HG03354 (cell line): ENCODE measurements at regions not wholly inside any gene's neighbourhood (a gene's known extent, or its start where the extent isn't known, plus 50 kb on each side); places are given as distances from the start of the nearest gene placed in this dataset.

ENCODE experiments used
- ATAC-seq: cut with Tn5 transposase; IDR thresholded peaks from one replicate; pipeline ENCODE4 v1.9.1; 2021; ENCODE audit warnings: mild to moderate bottlenecking; ENCODE audit not compliant: unreplicated experiment, poor library complexity, severe bottlenecking

- ATAC-seq = no peak
These were observed 200.5 kb upstream of the RUNX1 start for GRCh38 chr21:35249636-35250035.

- ATAC-seq = no peak
These were observed 196.8 kb upstream of the RUNX1 start for GRCh38 chr21:35245879-35246278.

- no peak for ATAC-seq
These were observed 195.4 kb upstream of the RUNX1 start for GRCh38 chr21:35244514-35244913.

- ATAC-seq = no peak
These were observed 194.1 kb upstream of the RUNX1 start for GRCh38 chr21:35243171-35243570.

GRCh38 chr21:35239811-35240219 is 190.7 kb upstream of the RUNX1 start:
- no peak for ATAC-seq

- no peak for ATAC-seq
These were observed 189.0 kb upstream of the RUNX1 start for GRCh38 chr21:35238119-35238518.

- ATAC-seq = no peak
These were observed 188.2 kb upstream of the RUNX1 start for GRCh38 chr21:35237287-35237686.

GRCh38 chr21:35236090-35236489 is 187.0 kb upstream of the RUNX1 start:
- ATAC-seq = no peak

- peak; percentile 65 for ATAC-seq
These were observed 185.6 kb upstream of the RUNX1 start for GRCh38 chr21:35234725-35235124.

GRCh38 chr21:35233756-35234155 is 184.7 kb upstream of the RUNX1 start:
- no peak for ATAC-seq

- no peak for ATAC-seq
These were observed 183.6 kb upstream of the RUNX1 start for GRCh38 chr21:35232545-35233176.

- ATAC-seq = no peak
These were observed 182.0 kb upstream of the RUNX1 start for GRCh38 chr21:35231090-35231489.

- no peak for ATAC-seq
These were observed 180.2 kb upstream of the RUNX1 start for GRCh38 chr21:35229290-35229689.

- peak; percentile 53 for ATAC-seq
These were observed 178.7 kb upstream of the RUNX1 start for GRCh38 chr21:35227786-35228185.

GRCh38 chr21:35226968-35227744 is 178.1 kb upstream of the RUNX1 start:
- peak; percentile 87 for ATAC-seq

- no peak for ATAC-seq
These were observed 177.2 kb upstream of the RUNX1 start for GRCh38 chr21:35226328-35226727.

- no peak for ATAC-seq
These were observed 176.5 kb upstream of the RUNX1 start for GRCh38 chr21:35225573-35225972.

GRCh38 chr21:35223480-35224156 is 174.5 kb upstream of the RUNX1 start:
- ATAC-seq = no peak

GRCh38 chr21:35222541-35222941 is 173.4 kb upstream of the RUNX1 start:
- peak; percentile 52 for ATAC-seq

GRCh38 chr21:35222021-35222420 is 172.9 kb upstream of the RUNX1 start:
- ATAC-seq = no peak

GRCh38 chr21:35220301-35220700 is 171.2 kb upstream of the RUNX1 start:
- ATAC-seq = no peak
